Body of pancreas (tissue), 4 donors: ENCODE measurements at regions not wholly inside any gene's neighbourhood (a gene's known extent, or its start where the extent isn't known, plus 50 kb on each side); places are given as distances from the start of the nearest gene placed in this dataset.

Experiments used
- CTCF ChIP-seq, 7 experiments: fragments of 450-650 bp in 4 of 7; fragments of 200-600 bp in 3 of 7; sonication (generic) in 3 of 7; IDR thresholded peaks; one replicate each; pipeline ENCODE4 v1.5.1; 2016 to 2019; ENCODE audit warnings: antibody characterized with exemption in 7 of 7
- POLR2A ChIP-seq, 3 donors: fragments of 450-650 bp; IDR thresholded peaks; one replicate each; pipeline ENCODE4 v1.6.1; 2016; ENCODE audit warnings: antibody characterized with exemption in 3 of 3, mild to moderate bottlenecking in 2 of 3

DNA sequence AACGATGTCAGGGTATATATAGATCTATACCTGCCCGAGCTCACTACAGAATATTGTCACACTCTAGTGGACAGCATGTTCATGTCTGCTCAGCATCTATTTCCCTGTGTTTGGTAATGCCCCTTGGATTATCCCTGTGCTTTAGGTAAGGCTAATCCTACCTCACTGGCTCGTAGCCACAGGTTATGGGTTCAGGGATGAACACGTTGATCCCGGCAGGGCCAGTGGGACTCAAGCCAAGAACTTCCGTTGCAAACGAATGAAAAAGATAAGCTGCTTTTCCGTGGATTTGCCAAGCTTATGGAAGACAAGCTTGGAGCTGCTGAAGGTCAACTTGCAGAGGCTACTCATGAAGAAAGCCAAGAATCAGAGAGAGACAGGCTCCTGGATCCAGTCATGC lies 400.0 kb upstream of the TSHZ3 start:
- no peak for TF ChIP-seq CTCF (IDR thresholded peaks at IDR 0.05)
- TF ChIP-seq POLR2A (IDR thresholded peaks at IDR 0.05) = no peak
